Activated CD4-positive, CD25-positive, alpha-beta regulatory T cell treated with anti-CD3 and anti-CD28 coated beads, Interleukin-2, amount 50 U/mL, for 16 hours (primary cell): ENCODE measurements at regions not wholly inside any gene's neighbourhood (a gene's known extent, or its start where the extent isn't known, plus 50 kb on each side); places are given as distances from the start of the nearest gene placed in this dataset.

Source experiments
- DNase-seq: peaks from one replicate; pipeline ENCODE4 v3.0.0-alpha.2; 2020; ENCODE audit warnings: low read depth, low spot score

DNA sequence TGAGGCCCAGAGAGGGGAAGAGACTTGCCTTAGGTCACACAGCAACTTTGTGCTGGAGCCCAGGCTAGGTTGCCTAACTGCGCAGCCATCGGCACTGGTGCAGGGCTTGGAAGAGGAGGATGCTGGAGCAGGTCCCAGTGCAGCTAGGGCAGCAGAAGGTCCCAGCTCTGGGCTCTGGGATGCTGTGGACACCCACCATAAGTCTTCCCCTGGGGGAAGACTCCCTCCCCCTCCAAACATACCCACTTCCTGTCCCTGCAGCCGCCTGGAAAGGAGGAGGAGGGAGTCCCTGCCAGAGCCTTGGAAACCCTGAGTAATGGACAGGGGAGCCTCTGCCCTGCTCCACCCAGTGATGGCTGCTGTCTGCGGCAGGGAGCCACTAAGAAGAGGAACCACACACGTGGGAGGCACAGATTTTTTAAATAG lies 93.6 kb downstream of the NCR2 start:
- DNase-seq = no peak

DNA sequence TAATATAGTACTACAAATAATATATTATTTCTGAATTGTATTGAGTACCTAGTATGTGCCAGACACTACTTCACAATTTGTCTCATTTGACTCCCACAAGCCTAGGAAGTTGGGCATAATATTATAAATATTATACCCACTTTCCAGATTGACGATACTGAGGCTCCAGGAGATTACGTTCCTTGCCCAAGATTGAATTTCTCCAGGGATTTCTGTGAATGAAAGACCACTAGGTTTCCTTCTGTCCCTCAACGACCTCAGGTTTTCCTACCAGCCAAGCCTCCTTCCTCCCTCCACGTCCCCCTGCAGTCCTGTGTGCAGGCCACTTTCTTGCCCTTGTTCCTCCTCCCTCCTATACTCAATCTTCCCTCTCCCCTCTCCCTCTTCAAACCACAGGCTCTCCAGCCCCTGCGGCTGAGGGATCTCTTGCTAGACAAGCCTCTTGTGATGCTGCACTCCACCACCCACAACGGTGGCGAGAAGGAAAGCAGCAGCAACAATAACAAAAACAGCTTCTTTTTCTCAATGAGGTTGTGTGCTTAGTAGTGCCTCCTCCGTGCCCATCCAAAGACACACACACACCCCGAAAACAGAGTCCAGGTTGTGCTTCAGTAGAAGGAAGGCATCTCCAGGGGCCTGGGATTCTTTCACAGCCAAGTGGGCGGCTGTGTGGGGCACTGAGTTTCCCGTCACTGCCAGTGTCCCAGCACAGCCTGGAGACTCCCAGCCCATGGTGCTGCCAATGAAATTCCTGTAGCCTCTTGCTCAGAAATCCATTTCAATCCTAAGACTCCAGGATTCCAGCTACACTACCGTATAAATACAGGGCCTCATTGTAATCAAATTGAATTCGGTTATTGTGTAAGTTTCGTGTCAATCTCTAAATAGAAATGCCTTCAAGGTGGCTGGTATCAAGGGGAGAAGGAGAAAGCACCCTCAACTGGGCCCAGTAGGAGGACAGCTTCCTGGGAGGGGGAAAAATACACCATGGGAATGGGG lies 94.4 kb downstream of the NCR2 start:
- no peak for DNase-seq

DNA sequence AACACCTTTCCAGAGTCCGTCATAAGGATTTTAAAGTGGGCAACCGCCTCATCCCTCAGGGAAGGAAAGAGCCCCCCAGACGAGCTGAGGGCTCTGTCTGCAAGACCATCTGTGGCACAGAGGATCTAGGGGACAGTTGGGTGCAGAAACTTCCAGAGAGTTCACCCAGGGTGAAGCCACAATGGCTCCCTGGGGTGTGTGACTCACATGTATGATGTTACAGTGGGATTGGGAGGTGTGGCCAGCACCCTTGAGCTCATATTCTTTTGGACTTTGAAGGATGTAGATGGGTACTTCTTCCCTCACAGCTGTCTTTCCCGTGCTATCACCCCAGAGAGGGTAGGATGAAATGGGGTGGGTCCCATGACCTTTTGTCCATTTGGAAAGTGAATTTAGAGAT lies 95.5 kb downstream of the NCR2 start:
- no peak for DNase-seq

DNA sequence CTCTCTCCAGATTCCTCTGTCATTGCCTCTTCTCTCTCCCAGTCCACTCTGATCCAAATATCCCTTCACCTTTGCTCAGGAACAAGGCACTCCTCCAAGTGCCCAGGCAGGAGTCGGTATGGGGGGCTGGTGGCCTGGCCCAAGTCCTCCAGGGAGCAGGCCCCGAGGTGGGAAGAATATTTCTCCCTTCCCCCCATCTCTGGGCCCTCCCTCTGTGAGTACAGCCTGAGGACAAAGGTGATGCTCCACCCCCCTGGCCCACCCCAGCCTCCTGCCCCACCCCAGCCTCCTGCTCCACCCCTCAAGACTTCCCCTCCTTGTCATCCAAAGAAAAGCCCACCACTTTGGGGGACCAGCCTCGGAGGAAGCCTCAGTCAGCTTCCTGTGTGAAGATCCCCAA lies 96.9 kb downstream of the NCR2 start:
- DNase-seq = no peak

DNA sequence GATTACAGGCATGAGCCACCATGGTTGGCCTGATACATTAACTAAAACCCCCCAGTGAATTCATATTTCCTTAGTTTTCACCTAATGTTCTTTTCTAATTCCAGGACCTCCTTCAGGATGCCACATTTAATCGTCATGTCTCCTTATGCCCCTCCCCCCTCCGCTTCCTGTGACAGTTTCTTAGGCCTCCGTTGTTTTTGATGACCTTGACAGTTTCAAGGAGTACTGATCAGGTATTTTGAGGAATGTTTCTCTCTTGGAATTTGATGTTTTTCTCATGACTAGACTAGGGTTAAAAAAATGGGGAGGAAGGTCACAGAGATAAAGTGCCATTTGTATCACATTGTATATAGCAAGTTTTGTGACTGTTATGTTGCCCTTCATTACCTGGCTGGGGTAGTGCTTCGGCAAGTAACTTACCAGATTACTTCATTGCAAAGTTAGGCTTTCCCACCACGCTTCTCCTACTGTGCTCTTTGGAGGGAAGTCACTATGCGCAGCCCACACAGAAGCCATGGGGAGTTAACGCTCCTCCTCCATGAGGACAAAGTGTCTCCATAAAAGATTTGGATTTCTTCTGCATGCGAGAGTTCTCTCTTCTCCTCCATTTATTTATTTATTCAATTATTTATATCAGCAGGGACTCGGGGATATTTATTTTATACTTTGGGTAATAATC lies 99.5 kb downstream of the NCR2 start:
- DNase-seq = no peak

DNA sequence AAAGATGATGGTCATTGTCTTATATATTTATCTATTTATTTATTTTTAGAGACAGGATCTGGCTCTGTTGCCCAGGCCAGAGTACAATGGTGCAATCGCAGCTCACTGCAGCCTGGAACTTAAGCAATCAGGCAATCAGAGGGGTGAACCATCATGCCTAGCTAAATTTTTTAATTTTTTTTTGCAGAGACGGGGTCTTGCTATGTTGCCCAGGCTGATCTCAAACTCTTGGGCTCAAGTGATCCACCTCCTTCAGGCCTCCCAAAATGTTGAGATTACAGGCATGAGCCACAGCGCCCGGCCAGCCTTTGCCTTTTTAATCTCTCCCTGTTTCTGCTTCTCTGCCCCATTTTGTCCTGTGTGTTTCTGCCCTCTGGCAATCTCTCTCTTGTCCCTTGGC lies 102.2 kb downstream of the NCR2 start:
- DNase-seq = no peak

DNA sequence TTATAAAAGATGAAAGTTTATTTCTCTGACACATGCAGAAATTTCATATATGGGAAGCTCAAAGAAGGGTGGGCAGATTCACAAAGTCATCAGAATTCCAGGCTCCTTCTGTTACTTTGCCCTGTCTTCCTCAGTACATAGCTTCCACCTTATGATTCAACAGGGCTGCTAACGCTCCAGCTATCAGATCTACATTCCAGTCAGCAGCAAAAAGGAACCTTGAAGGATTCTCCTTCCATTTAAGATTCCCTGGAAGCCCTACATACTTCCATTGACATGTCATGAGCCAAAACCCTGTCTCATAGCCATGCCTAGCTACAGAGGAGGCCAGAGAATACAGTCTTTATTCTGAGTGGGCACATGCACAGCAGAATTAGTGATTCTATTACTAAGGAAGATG lies 103.3 kb downstream of the NCR2 start:
- no peak for DNase-seq

DNA sequence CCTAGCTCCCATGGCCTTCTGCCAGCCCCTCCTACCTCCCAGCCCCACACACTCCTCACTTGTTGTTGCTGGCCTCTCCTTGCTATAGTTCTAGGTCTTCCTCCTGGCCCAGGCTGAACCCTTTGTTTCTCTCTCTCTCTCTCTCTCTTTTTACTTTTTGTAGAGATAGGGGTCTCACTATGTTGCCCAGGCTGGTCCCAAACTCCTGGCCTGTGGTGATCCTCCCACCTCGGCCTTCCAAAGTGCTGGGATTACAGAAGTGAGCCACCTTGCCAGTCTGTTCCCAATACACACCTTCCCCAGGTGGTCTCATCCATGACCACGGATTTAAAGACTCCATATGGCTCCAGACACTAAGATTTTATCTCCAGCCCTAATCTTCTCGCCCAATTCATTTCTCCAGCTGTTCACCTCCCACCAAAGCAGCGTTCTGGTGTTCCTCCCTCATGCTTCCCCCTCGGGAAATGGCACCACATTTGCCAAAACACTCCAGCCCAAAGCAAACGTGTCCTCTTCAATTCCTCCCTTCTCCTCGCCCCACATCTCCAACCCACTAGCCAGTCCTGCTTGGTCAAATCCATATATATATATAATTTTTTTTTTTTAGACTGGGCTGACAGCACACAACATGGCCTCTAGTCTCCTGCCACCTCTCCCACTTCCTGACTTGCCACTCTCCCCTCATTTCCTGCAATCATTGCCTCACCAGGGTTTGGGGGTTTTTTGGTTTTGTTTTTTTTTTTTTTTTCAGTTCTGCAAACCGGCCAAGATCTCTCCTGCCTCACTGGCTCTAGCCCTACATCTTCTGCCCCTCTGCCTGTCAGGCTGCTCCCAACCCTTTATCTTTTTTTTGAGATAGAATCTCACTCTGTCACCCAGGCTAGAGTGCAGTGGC lies 104.4 kb downstream of the NCR2 start:
- no peak for DNase-seq

DNA sequence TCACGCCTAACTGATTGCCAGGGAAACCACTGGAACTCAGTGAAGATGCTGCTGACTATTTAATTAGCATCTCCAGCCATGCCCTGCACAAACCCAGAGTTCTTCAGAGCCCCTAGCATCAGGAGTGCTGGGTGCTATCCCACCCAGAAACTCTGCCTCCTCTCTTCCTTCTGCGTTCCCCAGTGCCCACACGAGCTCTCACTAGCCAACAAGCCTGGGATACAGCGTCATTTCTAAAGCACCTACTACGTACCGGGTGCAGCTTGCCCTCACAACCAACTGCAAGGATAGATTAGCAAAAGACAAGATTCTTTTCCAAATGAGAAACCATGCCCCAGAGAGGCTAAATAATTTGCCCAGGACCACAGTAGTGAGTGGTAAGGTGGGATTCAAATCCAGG lies 105.2 kb upstream of the FOXP4 start:
- no peak for DNase-seq

DNA sequence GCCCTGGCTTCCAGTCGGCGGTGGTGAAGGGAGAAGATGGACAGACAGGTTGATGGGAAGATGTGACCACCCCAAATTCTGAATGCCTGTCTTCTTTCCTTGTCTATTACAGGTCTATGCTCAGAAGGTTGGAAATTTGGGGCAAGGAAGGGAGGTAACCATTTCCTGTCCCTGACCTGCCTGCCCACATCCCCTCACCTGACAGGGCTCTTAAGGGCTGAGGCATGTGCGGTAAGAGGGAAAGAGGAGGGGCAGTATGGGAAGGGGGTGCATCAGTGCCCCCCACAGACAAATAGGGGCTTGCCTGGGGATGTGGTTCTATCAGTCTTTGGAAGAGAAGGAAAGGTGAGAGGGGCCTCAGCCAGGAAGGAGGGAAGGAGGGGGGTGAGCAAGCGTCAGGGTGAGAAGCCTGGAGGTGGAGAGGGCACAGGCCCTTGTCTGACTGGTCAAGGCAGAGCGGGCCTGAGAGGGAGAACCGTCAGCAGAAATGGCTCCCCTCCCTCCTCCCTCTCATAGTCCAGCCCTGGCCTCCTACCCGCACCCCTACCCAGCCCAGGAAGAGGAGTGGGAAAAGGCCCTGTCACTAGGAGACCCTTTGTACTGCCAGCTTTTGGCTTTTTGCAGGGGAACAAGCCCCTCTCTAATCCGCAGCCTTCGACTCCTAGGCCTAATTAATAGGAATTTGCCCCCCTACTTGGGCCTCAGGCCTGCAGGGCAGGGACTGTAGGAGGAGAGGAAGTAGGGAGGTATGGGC lies 104.4 kb upstream of the FOXP4 start:
- no peak for DNase-seq

DNA sequence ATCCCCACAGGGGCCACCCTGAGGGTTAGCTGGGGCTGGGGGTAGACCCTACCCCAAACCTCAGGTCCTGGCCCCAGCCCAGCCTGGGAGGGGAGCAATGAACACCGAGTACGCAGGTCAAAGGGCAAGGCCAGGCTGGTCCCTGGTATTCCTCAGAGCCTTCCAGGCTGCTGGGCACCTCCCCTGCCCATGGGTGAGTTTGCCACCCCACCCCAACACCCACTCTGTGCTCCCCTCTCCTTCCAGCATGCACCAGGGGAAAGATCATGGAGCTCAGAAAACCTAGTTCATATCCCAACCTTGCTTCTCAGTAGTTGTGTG lies 103.9 kb upstream of the FOXP4 start:
- DNase-seq = no peak

DNA sequence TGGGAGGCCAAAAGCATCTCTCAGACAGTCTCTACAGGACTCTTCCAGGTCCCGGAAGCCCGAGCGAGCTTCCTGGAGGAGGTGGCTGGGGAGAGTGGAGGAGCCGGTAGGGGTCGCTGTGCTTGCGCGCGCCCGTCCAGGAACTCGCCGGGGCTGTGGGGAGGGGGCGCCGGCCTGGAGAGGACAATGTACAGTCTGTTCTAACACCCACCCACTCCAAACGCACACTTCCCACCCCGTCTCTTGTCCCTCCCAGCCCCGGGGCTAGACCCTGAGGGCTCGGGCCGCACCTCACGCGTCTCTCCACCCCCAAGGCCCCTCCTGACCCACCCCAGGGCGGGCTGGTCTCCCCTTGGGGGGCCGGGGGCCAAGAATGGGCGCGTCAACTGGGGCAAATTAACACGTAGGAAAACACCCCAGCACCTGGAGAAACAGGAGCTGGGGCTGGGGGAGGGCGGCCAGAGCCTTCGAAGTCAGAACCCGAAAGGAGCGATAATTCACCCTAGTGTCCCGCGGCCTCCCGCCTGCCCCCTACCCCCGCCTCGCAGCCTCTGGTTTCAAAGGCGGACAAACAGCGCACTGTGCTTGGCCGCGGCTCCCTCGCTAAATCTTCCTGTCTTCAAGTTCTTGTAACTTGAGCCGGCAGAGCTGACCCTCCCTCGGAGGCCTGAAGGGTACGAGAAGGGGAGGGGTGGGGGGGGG lies 103.2 kb upstream of the FOXP4 start:
- no peak for DNase-seq

DNA sequence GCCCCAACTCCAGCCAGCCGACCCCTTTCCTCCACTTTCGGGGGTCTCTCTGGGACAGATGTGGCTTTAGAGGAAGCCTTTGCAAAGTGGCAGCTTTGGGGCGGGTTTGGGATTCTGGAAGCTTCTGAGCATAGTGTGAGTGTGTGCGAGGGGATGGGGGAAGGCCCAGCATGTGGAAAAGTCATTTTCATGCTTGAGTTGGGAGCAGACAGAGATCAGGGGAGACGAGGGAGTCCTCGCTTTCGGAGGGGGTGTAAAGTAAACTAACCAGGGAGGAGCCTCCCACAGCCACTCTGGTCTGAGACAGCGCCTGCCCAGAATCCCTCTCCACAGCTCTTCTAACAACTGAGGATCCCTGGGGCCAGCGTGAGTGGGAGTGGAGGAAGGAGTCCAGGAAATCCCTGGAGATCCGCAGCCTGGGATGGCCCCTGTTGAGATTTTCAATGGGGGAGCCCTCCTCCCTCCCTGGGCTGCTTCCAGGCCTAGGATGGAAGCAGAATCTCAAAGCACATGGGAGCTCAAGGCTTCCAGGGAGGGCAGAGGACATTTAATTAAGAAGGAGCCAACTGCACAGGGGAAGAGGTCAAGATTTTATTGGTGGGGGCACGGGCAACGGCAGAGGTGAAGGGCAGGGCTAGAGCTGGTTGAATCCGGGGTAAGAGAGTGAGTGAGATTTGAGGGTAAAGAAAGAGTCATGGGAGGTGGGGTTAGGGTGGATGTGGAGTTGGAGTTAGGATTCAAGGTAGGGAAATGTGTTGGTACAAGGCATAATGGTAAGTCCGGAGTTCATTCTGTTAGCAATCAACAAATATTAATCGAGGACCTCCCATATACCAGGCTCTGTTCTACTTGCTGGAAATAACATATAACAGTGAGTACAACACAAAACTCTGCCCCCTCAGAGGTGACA lies 102.3 kb upstream of the FOXP4 start:
- DNase-seq = no peak

DNA sequence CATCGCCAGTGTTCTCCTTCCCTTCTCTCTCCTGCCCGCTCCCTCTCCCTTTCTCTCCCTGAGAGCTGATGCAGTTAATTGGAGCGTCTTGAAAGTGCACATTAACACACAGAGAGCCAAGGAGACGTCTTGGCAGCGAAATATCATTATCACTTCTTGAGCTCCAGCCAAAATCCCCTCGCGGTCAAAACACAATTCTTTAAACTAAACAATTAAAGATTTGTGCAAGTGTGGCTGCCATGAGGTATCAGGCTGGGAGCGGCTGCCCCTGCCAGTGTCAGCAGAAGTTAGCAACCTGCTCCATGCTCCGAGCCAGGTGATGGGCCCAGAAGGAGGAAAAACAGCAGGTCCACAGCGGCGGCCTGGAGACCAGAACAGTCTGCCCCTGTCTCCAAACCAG lies 100.9 kb upstream of the FOXP4 start:
- DNase-seq = no peak

DNA sequence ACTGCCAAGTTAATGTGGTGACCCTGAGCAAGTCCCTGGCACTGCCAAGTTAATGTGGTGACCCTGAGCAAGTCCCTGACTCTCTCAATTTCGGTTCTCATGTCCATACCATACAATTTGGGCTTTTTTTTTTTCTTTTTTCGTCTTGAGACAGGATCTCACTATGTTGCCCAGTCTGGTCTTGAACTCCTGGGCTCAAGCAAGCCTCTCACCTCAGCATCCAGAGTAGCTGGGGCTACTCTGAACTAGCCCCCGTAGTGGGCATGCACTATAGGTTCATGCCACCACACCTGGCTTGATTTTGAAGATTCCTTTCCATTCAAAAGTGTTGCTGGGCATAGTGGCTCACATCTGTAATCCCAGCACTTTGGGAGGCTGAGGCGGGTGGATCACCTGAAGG lies 100.0 kb upstream of the FOXP4 start:
- DNase-seq = no peak

DNA sequence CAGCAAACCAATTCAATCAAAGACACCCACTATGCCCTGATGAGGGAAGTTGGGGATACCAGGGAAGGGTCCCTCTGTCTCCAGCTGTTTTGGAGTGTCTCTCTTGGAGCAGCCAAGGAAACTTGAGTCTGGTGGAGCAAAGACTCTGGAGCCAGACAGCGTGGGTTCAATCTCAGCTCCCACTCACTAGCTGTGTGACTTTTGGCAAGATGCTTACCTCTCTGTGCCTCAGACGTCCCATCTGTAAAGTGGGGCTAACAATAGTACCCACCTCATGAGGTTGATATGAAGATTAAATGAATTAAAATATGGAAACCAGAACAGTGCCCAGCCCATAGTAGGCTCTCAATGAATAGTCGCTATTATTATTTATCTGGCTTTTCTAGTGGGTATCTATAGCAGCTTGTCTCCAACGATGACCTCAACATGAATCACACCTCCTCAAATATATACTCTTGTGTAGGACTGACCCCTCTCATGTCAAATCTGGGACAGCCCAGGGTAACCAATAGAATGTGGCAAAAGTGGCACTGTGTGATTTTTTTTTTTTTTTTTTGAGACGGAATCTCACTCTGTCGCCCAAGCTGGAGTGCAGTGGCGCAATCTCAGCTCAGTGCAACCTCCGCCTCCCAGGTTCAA lies 99.2 kb upstream of the FOXP4 start:
- DNase-seq = no peak

DNA sequence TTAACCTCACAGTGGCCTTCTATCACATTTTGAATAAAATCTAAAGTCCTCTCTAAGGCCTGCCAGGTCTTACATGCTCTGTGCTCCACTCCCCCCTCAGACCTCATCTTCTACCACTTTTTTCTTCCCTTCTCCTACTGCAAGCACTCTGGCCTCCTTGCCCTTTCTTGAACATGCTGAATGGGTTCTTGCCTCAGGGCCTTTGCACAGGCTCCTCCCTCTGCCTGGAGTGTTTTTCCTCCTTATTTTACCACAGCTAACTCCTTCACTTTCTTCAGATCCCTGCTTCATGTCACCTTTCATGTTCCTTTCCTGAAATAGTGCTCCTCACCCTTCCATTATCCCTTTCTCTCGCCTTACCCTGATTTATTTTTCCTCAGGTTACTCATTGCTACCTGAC lies 97.9 kb upstream of the FOXP4 start:
- DNase-seq = no peak

DNA sequence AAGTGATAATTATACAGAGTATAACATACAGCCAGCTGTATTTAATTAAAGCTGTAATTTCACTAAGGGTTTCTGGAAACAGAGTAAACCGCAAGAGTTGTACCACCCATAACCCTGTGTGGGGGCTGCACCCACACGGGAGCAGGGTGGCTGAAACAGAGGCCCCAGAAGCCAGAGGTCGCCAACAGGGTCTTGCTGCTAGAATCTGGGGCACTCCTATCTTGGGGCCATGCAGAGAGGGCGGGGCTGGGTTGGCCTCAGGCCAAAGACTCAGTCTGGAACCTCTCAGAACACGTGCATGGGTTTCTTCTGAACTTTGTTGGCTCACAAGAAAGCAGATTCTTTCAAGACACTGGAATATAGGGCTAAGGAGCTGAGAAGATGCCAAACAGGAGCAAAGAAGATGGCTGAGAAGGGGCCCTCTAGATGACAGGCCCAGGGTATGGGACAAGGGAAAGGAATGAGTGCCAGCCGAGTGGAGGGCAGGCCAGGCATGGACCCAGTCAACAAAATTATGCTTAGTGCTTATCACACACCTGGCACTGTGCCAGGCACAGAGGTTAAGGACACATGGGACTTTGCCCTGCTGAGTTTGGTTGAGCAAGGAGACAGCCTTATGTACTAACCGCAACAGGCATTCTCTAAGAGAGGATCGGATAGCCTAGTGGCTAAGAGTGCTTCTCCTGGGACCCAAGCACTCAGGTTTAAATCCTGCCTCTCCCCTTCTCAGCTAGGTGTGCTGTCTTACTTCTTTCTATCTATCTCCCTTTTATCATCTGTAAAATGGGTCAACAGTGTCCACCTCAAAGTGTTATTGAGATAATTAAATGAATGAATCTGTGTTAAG lies 96.6 kb upstream of the FOXP4 start:
- no peak for DNase-seq
